Right lobe of liver (tissue), 6 donors: ENCODE measurements at regions not wholly inside any gene's neighbourhood (a gene's known extent, or its start where the extent isn't known, plus 50 kb on each side); places are given as distances from the start of the nearest gene placed in this dataset.

Experiments used
- ATAC-seq, 4 donors: fragments of 200-7000 bp; cut with Tn5 transposase; one replicate each; pipeline ENCODE4 v1.9.1; 2020; ENCODE audit warnings: mild to moderate bottlenecking in 4 of 4, moderate library complexity in 4 of 4
- DNase-seq, 3 donors: peaks; one replicate each; pipeline ENCODE4 v3.0.0-alpha.2; 2020
- H3K27ac ChIP-seq, 3 donors: fragments of 200-600 bp; one replicate each; pipeline ENCODE4 v1.8.0; 2022
- H3K27me3 ChIP-seq, 2 donors: fragments of 200-600 bp; one replicate each; pipeline ENCODE4 v1.8.0; 2022
- H3K36me3 ChIP-seq, 4 donors: fragments of 200-600 bp; sonication (generic) in 1 of 4; one replicate each; pipeline versions ENCODE4 v1.5.1 to v1.8.0; 2017 to 2022; ENCODE audit warnings: control low read depth in 1 of 4
- H3K4me1 ChIP-seq, 4 donors: fragments of 200-600 bp; sonication (generic) in 1 of 4; one replicate each; pipeline versions ENCODE4 v1.5.1 to v1.8.0; 2017 to 2022; ENCODE audit warnings: control low read depth in 1 of 4
- H3K4me3 ChIP-seq, 3 donors: fragments of 200-600 bp; one replicate each; pipeline ENCODE4 v1.8.0; 2022
- H3K9me3 ChIP-seq, 4 donors: fragments of 200-600 bp; sonication (generic) in 1 of 4; one replicate each; pipeline versions ENCODE4 v1.5.1 to v1.8.0; 2017 to 2022; ENCODE audit warnings: control low read depth in 1 of 4
- POLR2A ChIP-seq: fragments of 450-650 bp; IDR thresholded peaks from one replicate; pipeline ENCODE4 v1.6.1; 2017; ENCODE audit warnings: antibody characterized with exemption, mild to moderate bottlenecking
- WGBS: methylation state at CpG from one replicate; pipeline ENCODE4 v1.1.6; 2018; ENCODE audit warnings: low coverage, low lambda C conversion rate; ENCODE audit not compliant: insufficient coverage; ENCODE audit errors: missing lambda C conversion rate; 5-methylcytosine and 5-hydroxymethylcytosine counted together
- intact Hi-C, 2 donors: fragments of 100-400 bp; cut with DNase I; formaldehyde crosslinking; loops; one replicate each; pipeline versions ENCODE4 v1.11.2 to v1.14.1; 2022
- TF ChIP-seq, protein P1 (sequence below), 4 donors: fragments of 200-600 bp in 3 of 4; fragments of 450-650 bp in 1 of 4; IDR thresholded peaks; one replicate each; pipeline versions ENCODE4 v1.5.1 to v1.8.0; 2016 to 2022; ENCODE audit warnings: antibody characterized with exemption in 4 of 4, mild to moderate bottlenecking in 2 of 4
- donor health status: DM: no; HTN: yes; CAD: no.
- donor health status: DM: no; HTN: no; CAD: no.
- donor health status: DM: no; HTN: no; CAD: no.
- donor health status: DM: no; HTN: yes; CAD: no.
- donor health status: DM: no; HTN: yes; CAD: no.

DNA sequence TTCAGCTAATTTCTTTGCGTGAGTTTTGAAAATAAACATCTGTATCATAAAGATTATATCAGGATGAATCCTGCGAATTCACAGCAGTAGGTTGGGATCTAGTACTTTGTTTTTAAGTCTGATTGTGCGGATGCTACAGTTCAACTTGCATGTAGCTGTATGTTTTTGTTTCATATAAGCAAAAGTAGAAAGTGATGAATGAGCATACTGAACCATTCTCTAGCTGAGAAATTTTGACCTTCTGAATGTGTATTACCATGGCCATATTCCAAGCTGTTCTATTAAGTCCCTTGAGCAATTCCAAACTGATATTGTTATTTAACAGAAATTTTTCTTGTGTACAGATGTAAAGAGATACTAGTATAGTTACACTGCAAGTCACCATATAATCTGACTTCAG lies 358.8 kb upstream of the MEOX2 start:
- Histone ChIP-seq H3K4me3 (no peak overlapping the region), H3K27me3 (no peaks in the 10 kb centered on the region), H3K36me3 (no peaks in the 10 kb centered on the region), H3K27ac (no peak overlapping the region), H3K4me1 (no peaks in the 10 kb centered on the region), H3K9me3 (no peaks in the 10 kb centered on the region)
- DNase-seq: no peak
- TF ChIP-seq, protein P1, sequence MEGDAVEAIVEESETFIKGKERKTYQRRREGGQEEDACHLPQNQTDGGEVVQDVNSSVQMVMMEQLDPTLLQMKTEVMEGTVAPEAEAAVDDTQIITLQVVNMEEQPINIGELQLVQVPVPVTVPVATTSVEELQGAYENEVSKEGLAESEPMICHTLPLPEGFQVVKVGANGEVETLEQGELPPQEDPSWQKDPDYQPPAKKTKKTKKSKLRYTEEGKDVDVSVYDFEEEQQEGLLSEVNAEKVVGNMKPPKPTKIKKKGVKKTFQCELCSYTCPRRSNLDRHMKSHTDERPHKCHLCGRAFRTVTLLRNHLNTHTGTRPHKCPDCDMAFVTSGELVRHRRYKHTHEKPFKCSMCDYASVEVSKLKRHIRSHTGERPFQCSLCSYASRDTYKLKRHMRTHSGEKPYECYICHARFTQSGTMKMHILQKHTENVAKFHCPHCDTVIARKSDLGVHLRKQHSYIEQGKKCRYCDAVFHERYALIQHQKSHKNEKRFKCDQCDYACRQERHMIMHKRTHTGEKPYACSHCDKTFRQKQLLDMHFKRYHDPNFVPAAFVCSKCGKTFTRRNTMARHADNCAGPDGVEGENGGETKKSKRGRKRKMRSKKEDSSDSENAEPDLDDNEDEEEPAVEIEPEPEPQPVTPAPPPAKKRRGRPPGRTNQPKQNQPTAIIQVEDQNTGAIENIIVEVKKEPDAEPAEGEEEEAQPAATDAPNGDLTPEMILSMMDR (IDR thresholded peaks at IDR 0.05): no peak
- no peak for TF ChIP-seq POLR2A
- ATAC-seq: no peak
- intact Hi-C loops: no loop called here
- WGBS: 84% methylated on average over 3 of the region's 3 CpGs

DNA sequence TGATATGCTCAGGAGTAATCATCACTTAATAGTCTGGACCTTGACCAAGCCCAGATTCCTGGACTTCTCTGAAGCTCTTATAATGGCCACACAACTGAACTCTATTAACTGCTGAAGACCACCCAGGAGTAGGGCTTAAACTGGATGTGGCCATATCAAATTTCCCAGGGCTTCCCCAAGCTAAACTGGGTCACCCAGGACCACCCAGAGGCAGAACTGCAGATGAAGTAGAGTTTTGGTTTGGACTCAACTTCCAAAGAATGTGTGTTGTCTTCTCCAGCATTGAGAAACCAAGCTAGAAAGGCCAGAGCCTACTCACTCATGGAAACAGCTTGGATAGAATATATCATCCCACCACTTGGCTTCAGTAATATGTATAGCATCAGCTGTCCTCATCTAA lies 358.2 kb upstream of the MEOX2 start:
- no peaks in the 10 kb centered on the region for H3K4me1 ChIP-seq
- H3K27me3 ChIP-seq: no peaks in the 10 kb centered on the region
- no peaks in the 10 kb centered on the region for H3K36me3 ChIP-seq
- H3K4me3 ChIP-seq: no peak overlapping the region
- ATAC-seq: no peak
- no peak overlapping the region for H3K27ac ChIP-seq
- no peaks in the 10 kb centered on the region for H3K9me3 ChIP-seq
- intact Hi-C loops: no loop called here
- TF ChIP-seq, protein P1 (IDR thresholded peaks at IDR 0.05): no peak
- TF ChIP-seq POLR2A: no peak
- no peak for DNase-seq

DNA sequence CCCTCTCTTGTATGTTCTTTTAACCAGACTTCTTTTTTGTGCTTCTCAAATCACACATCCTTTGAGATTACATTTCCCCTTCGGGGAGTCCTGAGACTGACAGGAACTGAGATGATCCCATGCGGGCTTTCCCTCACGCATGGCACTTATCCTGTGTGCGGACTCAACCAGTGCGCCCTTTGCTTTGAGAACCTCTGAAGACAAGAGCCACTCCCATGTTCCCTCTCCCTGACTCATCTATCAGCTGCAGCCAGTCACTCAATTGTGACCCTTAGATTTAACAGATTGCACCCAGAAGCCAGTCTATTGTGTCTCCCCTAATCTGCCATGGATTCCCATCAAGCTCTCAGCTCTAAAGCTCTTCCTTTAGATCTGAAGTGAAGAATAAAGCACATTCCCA lies 353.9 kb upstream of the MEOX2 start:
- H3K9me3 ChIP-seq: no peaks in the 10 kb centered on the region
- no peaks in the 10 kb centered on the region for H3K27me3 ChIP-seq
- no peak overlapping the region for H3K4me3 ChIP-seq
- DNase-seq: no peak
- no peak for ATAC-seq
- 47% methylated on average over 2 of the region's 5 CpGs for WGBS
- no peaks in the 10 kb centered on the region for H3K4me1 ChIP-seq
- intact Hi-C loops: no loop called here
- TF ChIP-seq, protein P1 (IDR thresholded peaks at IDR 0.05): no peak
- no peak for TF ChIP-seq POLR2A
- no peaks in the 10 kb centered on the region for H3K36me3 ChIP-seq
- H3K27ac ChIP-seq: no peak overlapping the region

DNA sequence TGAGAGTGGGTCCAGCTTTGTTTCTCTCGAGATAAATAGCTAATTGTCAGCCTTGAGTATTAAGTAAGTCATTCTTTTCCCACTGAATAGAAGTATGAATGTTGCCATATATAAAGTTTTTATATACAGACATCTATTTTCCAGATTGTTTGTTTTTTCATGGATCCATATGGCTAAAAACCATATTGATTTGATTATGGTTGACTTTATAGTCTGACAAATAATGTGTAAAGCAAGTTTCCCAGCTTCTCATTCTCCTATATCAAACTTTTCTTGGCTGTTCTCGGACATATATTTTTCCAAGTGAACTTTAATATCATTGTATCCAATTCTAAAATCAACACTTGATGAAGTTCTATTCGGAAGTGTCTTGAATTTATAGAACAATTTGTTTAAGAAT lies 352.4 kb upstream of the MEOX2 start:
- Histone ChIP-seq H3K9me3 (no peaks in the 10 kb centered on the region), H3K4me1 (no peaks in the 10 kb centered on the region), H3K4me3 (no peak overlapping the region), H3K36me3 (no peaks in the 10 kb centered on the region), H3K27ac (no peak overlapping the region), H3K27me3 (no peaks in the 10 kb centered on the region)
- intact Hi-C loops: no loop called here
- WGBS: 59% methylated on average over 3 of the region's 3 CpGs
- TF ChIP-seq POLR2A: no peak
- TF ChIP-seq, protein P1 (IDR thresholded peaks at IDR 0.05): no peak
- ATAC-seq (no peak), DNase-seq (no peak)

DNA sequence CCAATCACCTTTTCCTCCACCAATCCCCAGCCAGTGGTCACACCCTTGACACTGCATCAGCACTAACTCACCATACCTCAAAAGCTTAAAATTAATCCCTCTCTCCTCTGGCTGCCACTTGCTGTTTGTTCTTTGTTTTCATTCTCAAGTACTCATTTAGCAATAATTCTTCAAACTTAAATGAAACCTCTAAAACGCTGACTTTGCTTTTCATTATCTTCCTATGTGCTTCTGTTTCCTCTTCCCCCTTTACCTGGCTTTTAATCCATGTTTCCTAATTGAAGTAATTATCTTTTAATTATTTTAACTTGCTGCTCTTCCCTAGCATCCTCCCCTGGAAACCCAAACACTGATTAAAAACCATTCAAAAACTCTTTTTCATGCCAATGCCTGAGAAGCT lies 348.9 kb upstream of the MEOX2 start:
- Histone ChIP-seq H3K36me3 (no peaks in the 10 kb centered on the region), H3K4me1 (no peaks in the 10 kb centered on the region), H3K4me3 (no peak overlapping the region), H3K9me3 (no peaks in the 10 kb centered on the region), H3K27ac (no peak overlapping the region), H3K27me3 (no peaks in the 10 kb centered on the region)
- TF ChIP-seq, protein P1 (IDR thresholded peaks at IDR 0.05): no peak
- TF ChIP-seq POLR2A: no peak
- WGBS: 62% methylated on average over 1 of the region's 1 CpG
- no peak for ATAC-seq
- intact Hi-C loops: no loop called here
- no peak for DNase-seq
